WERI-Rb-1 (cell line): ENCODE measurements at regions not wholly inside any gene's neighbourhood (a gene's known extent, or its start where the extent isn't known, plus 50 kb on each side); places are given as distances from the start of the nearest gene placed in this dataset.
"Not testable (repeated sequence)": the region's sequence is repeated elsewhere in the genome, so short reads cannot be mapped to it uniquely, and the experiment has no call there.

Source experiments
- DNase-seq: peaks from one replicate; pipeline ENCODE4 v3.0.0-alpha.2; 2020
- H3K27ac ChIP-seq: fragments of 250-450 bp; sonication (Bioruptor Pico); 2 replicates; pipeline ENCODE4 v1.5.1; 2020; ENCODE audit warnings: mild to moderate bottlenecking, moderate library complexity
- H3K27me3 ChIP-seq: fragments of 250-450 bp; sonication (Bioruptor Pico); 2 replicates; pipeline ENCODE4 v1.5.1; 2021; ENCODE audit warnings: mild to moderate bottlenecking, low read depth, moderate library complexity; ENCODE audit not compliant: insufficient read depth, severe bottlenecking
- H3K36me3 ChIP-seq: fragments of 250-450 bp; sonication (Bioruptor Pico); 2 replicates; pipeline ENCODE4 v1.5.1; 2020; ENCODE audit warnings: mild to moderate bottlenecking, moderate library complexity
- H3K4me3 ChIP-seq: 2 replicates; pipeline ENCODE4 v1.5.1; 2011; ENCODE audit warnings: low read depth, mild to moderate bottlenecking, control low read depth, low read length
- H3K9me3 ChIP-seq: fragments of 250-450 bp; sonication (Bioruptor Pico); 2 replicates; pipeline ENCODE4 v1.5.1; 2021; ENCODE audit warnings: mild to moderate bottlenecking, moderate library complexity; ENCODE audit not compliant: severe bottlenecking
- TF ChIP-seq, protein P1 (sequence below): IDR thresholded peaks from 2 replicates; pipeline ENCODE4 v1.5.1; 2011; ENCODE audit warnings: low read depth, mild to moderate bottlenecking, control low read depth, inconsistent platforms, low read length

DNA sequence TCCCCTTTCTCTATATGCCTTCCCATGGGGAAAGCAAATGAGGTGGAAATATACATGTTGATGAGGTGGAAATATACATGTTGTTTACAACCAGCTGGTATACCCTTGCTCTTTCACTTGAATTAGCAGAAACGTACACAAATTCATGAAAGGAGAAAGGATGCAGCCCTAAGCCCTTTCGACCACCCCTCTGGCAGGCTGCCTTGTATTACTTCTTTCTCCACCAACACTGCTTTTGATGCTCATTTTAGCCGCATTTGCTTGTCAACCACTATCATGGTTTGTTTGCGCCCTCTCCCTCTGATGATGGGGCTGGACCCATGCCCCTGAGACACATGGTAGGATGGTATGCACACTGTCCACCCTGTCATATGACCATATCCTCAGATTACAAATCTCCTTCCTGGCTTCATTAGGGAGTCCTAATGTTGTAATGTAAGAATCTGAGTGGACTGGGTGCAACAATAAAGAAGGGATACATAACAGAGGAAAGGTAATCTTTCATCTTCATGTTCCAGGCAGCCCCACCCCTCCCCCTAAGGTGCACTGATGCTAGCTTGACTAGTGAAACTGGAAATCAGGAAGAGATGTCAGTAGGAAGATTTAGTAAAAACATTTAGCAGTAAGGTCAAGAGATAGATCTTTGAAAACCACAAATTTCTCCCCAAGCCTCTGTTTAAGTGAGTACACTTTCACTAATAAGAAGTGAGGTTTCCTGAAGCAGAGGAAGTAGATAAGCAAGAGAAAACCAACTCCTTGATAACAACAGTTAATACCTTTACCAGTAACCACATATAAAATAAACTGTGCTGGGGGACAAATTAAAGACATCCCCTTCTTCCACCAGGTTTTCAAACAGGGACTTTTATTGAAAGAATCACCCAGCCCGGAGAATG, 536.8 kb upstream of the NRP1 start:
- Histone ChIP-seq H3K36me3 (no peaks in the 10 kb centered on the region), H3K27ac (no peak overlapping the region), H3K9me3 (no peaks in the 10 kb centered on the region), H3K27me3 (no peaks in the 10 kb centered on the region), H3K4me3 (no peak overlapping the region)
- TF ChIP-seq, protein P1, sequence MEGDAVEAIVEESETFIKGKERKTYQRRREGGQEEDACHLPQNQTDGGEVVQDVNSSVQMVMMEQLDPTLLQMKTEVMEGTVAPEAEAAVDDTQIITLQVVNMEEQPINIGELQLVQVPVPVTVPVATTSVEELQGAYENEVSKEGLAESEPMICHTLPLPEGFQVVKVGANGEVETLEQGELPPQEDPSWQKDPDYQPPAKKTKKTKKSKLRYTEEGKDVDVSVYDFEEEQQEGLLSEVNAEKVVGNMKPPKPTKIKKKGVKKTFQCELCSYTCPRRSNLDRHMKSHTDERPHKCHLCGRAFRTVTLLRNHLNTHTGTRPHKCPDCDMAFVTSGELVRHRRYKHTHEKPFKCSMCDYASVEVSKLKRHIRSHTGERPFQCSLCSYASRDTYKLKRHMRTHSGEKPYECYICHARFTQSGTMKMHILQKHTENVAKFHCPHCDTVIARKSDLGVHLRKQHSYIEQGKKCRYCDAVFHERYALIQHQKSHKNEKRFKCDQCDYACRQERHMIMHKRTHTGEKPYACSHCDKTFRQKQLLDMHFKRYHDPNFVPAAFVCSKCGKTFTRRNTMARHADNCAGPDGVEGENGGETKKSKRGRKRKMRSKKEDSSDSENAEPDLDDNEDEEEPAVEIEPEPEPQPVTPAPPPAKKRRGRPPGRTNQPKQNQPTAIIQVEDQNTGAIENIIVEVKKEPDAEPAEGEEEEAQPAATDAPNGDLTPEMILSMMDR, result no peak
- no peak for DNase-seq

DNA sequence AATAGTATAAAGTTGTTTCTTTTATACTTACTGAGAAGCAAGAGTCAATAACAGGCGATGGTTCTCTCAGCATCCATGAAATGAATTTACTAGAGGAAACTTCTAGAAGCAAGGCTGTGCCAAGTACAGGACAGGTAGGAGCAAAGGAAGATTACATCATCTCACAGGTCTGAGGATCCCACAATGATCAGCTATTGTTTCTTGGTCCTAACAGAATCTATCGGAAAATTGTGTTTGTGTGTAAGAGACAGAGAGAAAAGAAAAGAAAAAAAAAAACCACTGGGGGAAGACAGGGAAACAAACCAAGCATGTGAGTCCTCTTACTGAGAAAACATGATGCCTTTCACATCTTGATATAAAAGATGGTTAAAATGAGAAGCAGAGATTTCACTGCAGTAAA, 535.0 kb upstream of the NRP1 start:
- no peak for DNase-seq

DNA sequence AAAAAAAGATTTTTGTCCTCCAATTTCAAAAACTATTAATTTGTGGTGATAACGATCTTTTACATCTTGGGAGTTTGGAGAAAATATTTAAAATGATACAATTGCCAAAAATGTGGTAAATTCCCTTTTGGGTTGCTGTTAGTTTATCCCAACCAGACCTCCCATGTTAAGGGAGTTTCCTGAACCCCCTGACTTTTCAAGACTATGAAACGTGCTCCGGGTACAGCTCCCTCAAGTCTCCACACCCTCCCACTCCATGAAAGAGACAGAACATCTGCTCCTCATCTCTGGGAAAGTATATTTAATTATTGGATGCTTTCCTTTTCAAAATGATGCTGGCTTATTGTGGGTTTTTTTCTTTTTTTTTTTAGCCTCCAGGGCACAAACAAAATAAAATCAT, 534.6 kb upstream of the NRP1 start:
- Histone ChIP-seq H3K27me3 (no peaks in the 10 kb centered on the region), H3K4me3 (no peak overlapping the region), H3K9me3 (no peaks in the 10 kb centered on the region), H3K36me3 (no peaks in the 10 kb centered on the region), H3K27ac (no peak overlapping the region)
- DNase-seq, result no peak
- TF ChIP-seq, protein P1, result no peak

More for the DNA sequence above, 535.0 kb upstream of the NRP1 start:
- Histone ChIP-seq H3K27ac (no peak overlapping the region), H3K27me3 (no peaks in the 10 kb centered on the region), H3K36me3 (no peaks in the 10 kb centered on the region), H3K9me3 (no peaks in the 10 kb centered on the region), H3K4me3 (no peak overlapping the region)
- TF ChIP-seq, protein P1, result no peak

DNA sequence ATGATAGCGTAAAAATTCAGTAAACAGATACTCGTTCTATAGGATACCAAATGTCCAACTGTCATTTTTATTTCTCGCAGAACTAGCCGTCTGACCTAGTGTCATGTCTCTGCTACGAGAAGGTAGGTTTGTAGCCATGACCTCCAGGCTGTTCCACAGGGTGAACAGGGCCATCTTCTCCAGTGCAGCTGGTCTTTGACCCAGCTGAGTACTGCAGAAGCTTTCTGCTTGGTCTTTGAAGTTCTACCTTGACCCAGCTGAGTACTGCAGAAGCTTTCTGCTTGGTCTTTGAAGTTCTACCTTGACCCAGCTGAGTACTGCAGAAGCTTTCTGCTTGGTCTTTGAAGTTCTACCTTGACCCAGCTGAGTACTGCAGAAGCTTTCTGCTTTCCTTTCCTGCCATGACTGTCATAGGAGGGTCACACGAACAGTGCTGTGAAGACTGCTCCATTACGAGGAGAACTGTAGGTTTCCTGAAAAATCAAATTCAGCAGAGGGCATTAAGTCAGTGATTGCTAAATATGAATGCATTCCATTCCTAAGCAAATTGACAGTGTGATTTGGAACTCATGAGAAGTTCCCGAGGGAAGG, 532.8 kb upstream of the NRP1 start:
- not testable (repeated sequence) for DNase-seq, H3K9me3 ChIP-seq, H3K4me3 ChIP-seq, H3K27ac ChIP-seq, H3K27me3 ChIP-seq, H3K36me3 ChIP-seq

DNA sequence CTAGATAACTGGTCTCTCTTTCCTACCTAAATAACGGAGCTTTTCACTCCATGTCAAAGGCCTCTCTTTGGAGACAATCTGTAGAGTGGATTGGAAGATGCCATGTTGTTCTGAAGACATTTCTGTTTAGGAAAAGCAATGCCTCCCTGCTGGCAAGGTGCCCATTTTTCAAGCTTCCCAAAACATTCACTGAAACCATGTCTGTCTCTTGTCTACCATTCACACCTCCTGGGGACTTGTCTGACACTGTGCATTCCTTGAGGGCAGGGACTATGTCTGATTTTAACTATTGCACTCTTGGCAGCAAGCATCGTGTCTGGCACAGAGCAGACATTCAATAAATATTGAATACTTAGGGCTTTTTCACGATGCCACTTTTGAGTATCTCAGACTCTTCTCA, 528.9 kb upstream of the NRP1 start:
- no peak for DNase-seq
- Histone ChIP-seq H3K4me3 (no peak overlapping the region), H3K36me3 (no peaks in the 10 kb centered on the region), H3K27ac (no peak overlapping the region), H3K9me3 (no peaks in the 10 kb centered on the region), H3K27me3 (no peaks in the 10 kb centered on the region)
- TF ChIP-seq, protein P1, result no peak

DNA sequence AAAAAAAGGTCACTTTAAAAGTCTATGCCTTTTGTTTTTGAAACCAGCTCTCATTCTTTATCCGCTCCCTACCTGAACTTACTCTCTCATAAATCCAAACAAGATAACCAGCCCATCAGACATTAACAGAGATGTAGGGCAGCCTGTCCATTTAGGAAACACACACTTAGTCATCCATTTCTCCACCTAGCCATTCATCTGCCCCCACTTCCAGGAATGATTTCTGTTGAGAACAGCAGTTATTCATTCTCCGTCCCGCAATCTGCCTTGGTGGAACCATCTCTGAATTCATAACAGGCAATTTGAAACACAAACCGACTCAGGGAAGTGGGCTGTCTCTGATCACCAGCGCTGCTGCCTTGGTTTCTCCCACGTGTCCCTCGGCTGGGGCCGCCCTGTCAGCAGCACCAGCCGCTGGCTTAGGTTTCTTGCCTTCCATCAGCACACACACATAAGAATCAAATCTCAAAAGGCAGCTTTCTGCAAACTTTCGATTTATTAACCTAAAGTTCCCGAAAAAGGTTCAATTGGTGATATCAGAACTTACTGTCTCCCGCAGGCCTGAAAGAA, 528.2 kb upstream of the NRP1 start:
- H3K36me3 ChIP-seq, result no peaks in the 10 kb centered on the region
- no peak overlapping the region for H3K27ac ChIP-seq
- H3K9me3 ChIP-seq, result no peaks in the 10 kb centered on the region
- no peaks in the 10 kb centered on the region for H3K27me3 ChIP-seq
- no peak for DNase-seq
- TF ChIP-seq, protein P1, result no peak
- no peak overlapping the region for H3K4me3 ChIP-seq
